PC-9 (cell line): ENCODE measurements at regions not wholly inside any gene's neighbourhood (a gene's known extent, or its start where the extent isn't known, plus 50 kb on each side); places are given as distances from the start of the nearest gene placed in this dataset.

Experiments used
- BruUV-seq: library from RNA; stranded (reverse); fragments of 400-500 nt; replicated peaks from 2 replicates; lab custom pipeline; 2021; lab: Mats Ljungman, UMichigan
- CTCF ChIA-PET: fragments of 300-600 bp; sonication (Branson Sonifier 250); formaldehyde crosslinking; loops from one replicate; lab custom pipeline; 2022; ENCODE audit warnings: antibody characterized with exemption; lab: Charles Lee
- POLR2A ChIA-PET: fragments of 300-600 bp; sonication (Branson Sonifier 250); formaldehyde crosslinking; loops from one replicate; lab custom pipeline; 2022; ENCODE audit warnings: antibody characterized with exemption; ENCODE audit not compliant: unreplicated experiment; lab: Charles Lee
- DNase-seq, 2 experiments: peaks; one replicate each; pipeline versions ENCODE4 v3.0.0 to v3.0.0-alpha.2; 2015 to 2022; ENCODE audit warnings: mixed read lengths in 1 of 2
- H2AFZ ChIP-seq: fragments of 200-600 bp; sonication (generic); 2 replicates; pipeline ENCODE4 v1.8.1; 2017; ENCODE audit warnings: antibody characterized with exemption
- H3F3A ChIP-seq: fragments of 200-600 bp; sonication (generic); 2 replicates; pipeline ENCODE4 v1.8.1; 2017; ENCODE audit warnings: antibody characterized with exemption, mild to moderate bottlenecking, low read depth; ENCODE audit not compliant: insufficient read depth
- H3K27ac ChIP-seq: fragments of 200-600 bp; sonication (generic); 2 replicates; pipeline ENCODE4 v1.6.1; 2016; ENCODE audit warnings: mixed run types
- H3K27me3 ChIP-seq: fragments of 200-600 bp; sonication (generic); 2 replicates; pipeline ENCODE4 v1.6.1; 2016; ENCODE audit warnings: low read depth, mixed run types; ENCODE audit not compliant: insufficient read depth
- H3K36me3 ChIP-seq: fragments of 200-600 bp; sonication (generic); 2 replicates; pipeline ENCODE4 v1.6.1; 2016; ENCODE audit warnings: low read depth, mixed run types
- H3K4me1 ChIP-seq: fragments of 200-600 bp; sonication (generic); replicated peaks from 2 replicates; pipeline ENCODE4 v1.6.1; 2016; ENCODE audit warnings: mixed run types; ENCODE audit not compliant: insufficient read depth
- H3K4me2 ChIP-seq: fragments of 200-600 bp; sonication (generic); 2 replicates; pipeline ENCODE4 v1.6.1; 2017; ENCODE audit warnings: mixed run types
- H3K4me3 ChIP-seq: fragments of 200-600 bp; sonication (generic); 2 replicates; pipeline ENCODE4 v1.6.1; 2016; ENCODE audit warnings: mixed run types
- H3K79me2 ChIP-seq: fragments of 200-600 bp; sonication (generic); 2 replicates; pipeline ENCODE4 v1.6.1; 2017; ENCODE audit warnings: low read depth, mixed run types
- H3K9me2 ChIP-seq: fragments of 200-600 bp; sonication (generic); 2 replicates; pipeline ENCODE4 v1.8.1; 2017; ENCODE audit warnings: mild to moderate bottlenecking; ENCODE audit not compliant: insufficient read depth
- H3K9me3 ChIP-seq: fragments of 200-600 bp; sonication (generic); 2 replicates; pipeline ENCODE4 v1.8.1; 2016; ENCODE audit warnings: low read depth; ENCODE audit not compliant: insufficient read depth
- H4K20me1 ChIP-seq: fragments of 200-600 bp; sonication (generic); 2 replicates; pipeline ENCODE4 v1.8.1; 2017; ENCODE audit not compliant: insufficient read depth
- EZH2 ChIP-seq: fragments of 200-600 bp; sonication (generic); IDR thresholded peaks from 2 replicates; pipeline ENCODE4 v1.8.0; 2017; ENCODE audit warnings: antibody characterized with exemption, low read depth
- intact Hi-C: fragments of 100-400 bp; cut with micrococcal nuclease; formaldehyde crosslinking; loops from one replicate; pipeline ENCODE4 v1.10.0; 2022; ENCODE audit not compliant: unreplicated experiment
- TF ChIP-seq, protein P1 (sequence below): fragments of 200-600 bp; sonication (generic); conservative IDR thresholded peaks from 2 replicates; pipeline ENCODE4 v1.6.1; 2017; ENCODE audit warnings: mixed run types, antibody characterized with exemption, mild to moderate bottlenecking, moderate library complexity

DNA sequence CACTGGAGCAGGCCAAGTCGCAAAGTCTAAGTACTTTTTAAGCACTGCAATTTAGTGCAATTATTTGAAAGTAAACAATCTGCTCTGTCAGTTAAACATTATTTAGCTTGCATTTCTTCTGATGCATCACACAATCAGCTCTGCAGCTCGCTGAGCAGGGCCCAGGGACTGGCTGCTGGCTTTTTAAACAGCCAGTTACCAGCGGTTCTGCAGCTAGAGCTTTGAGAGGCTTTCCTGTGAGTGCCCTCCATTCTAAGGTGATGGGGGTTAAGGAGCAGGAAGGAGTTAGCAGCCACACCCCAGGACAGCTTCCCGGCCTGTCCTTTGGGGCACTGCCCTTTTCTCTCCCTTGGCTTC, 154.3 kb downstream of the SALL1 start:
- H4K20me1 ChIP-seq: no peaks in the 10 kb centered on the region
- H3K4me1 ChIP-seq: no peaks in the 10 kb centered on the region
- no TSS peak for BruUV-seq
- H3K4me2 ChIP-seq: no peak overlapping the region
- no peak overlapping the region for H2AFZ ChIP-seq
- H3K27me3 ChIP-seq: peaks cover 62% of the 10 kb centered on the region
- no peaks in the 10 kb centered on the region for H3K36me3 ChIP-seq
- CTCF ChIA-PET: no interaction called here
- H3K9me2 ChIP-seq: no peaks in the 10 kb centered on the region
- no peak overlapping the region for H3K4me3 ChIP-seq
- H3K9me3 ChIP-seq: no peaks in the 10 kb centered on the region
- DNase-seq: no peak
- intact Hi-C loops: no loop called here
- H3F3A ChIP-seq: no peaks in the 10 kb centered on the region
- POLR2A ChIA-PET: no interaction called here
- no peaks in the 10 kb centered on the region for H3K79me2 ChIP-seq
- TF ChIP-seq EZH2: no peak
- TF ChIP-seq, protein P1, sequence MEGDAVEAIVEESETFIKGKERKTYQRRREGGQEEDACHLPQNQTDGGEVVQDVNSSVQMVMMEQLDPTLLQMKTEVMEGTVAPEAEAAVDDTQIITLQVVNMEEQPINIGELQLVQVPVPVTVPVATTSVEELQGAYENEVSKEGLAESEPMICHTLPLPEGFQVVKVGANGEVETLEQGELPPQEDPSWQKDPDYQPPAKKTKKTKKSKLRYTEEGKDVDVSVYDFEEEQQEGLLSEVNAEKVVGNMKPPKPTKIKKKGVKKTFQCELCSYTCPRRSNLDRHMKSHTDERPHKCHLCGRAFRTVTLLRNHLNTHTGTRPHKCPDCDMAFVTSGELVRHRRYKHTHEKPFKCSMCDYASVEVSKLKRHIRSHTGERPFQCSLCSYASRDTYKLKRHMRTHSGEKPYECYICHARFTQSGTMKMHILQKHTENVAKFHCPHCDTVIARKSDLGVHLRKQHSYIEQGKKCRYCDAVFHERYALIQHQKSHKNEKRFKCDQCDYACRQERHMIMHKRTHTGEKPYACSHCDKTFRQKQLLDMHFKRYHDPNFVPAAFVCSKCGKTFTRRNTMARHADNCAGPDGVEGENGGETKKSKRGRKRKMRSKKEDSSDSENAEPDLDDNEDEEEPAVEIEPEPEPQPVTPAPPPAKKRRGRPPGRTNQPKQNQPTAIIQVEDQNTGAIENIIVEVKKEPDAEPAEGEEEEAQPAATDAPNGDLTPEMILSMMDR: no peak
- H3K27ac ChIP-seq: no peak overlapping the region

DNA sequence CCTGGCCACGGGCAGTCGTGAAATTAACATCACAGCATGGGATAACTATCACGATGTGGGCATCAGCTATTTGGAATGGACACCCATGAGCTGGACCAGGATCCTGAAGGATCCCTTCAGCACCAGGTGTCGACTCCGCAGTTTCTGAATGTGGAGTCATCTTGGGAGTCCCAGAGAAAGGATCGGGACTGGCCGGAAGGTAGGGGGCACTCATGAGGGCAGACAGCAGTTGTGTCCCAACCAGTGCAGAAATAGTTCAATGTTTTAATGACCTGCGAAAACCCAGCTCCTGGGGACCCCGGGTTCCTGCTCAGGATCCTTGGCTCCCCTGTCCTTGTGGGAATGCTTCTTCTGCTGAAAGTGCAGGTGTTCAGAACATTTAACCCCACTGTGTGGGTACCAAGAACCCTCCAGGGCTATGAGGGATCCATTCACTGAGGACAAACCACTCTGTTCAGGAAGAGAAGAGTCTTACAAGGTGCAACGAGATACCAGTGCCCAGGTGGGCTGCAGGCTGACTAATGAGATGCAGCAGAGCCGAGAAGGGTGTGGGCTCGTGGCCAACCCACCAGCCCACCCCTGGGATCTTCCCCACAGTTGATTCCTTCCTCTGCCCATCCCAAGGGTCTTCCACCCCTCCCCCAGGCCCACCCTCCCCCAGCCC, 154.8 kb downstream of the SALL1 start:
- no peaks in the 10 kb centered on the region for H3K36me3 ChIP-seq
- H3K79me2 ChIP-seq: no peaks in the 10 kb centered on the region
- H3K4me3 ChIP-seq: no peak overlapping the region
- no peak overlapping the region for H2AFZ ChIP-seq
- ChIA-PET POLR2A (no interaction called here), CTCF (no interaction called here)
- H3K27me3 ChIP-seq: peaks cover 67% of the 10 kb centered on the region
- no peaks in the 10 kb centered on the region for H3K9me3 ChIP-seq
- H3K27ac ChIP-seq: no peak overlapping the region
- TF ChIP-seq, protein P1: no peak
- TF ChIP-seq EZH2: no peak
- no peaks in the 10 kb centered on the region for H3K9me2 ChIP-seq
- DNase-seq: no peak
- no peaks in the 10 kb centered on the region for H3F3A ChIP-seq
- H4K20me1 ChIP-seq: no peaks in the 10 kb centered on the region
- BruUV-seq: no TSS peak
- H3K4me1 ChIP-seq: no peaks in the 10 kb centered on the region
- no peak overlapping the region for H3K4me2 ChIP-seq
- intact Hi-C loops: no loop called here

DNA sequence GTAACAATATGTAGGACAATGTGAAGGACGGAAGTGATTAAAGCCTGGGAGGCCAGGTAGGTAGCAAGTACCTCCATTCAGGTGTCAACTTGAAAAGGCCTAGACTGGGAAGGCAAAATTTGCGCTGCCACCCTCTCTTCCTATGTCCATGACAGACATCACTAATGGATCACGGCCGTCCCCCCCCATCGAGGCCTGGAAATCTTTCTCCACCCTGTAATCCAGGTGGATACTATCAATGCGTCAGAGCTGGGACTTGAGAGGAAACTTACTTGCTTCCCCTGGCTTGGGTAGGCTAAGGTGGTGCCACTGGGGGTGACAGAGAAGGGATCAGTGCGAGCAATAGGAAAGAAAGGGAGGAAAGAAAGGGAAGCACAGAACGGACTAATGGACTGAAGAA, 156.1 kb downstream of the SALL1 start:
- no peak overlapping the region for H3K4me2 ChIP-seq
- H3K9me2 ChIP-seq: no peaks in the 10 kb centered on the region
- H3F3A ChIP-seq: no peaks in the 10 kb centered on the region
- ChIA-PET CTCF (no interaction called here), POLR2A (no interaction called here)
- H3K36me3 ChIP-seq: no peaks in the 10 kb centered on the region
- no peaks in the 10 kb centered on the region for H3K9me3 ChIP-seq
- TF ChIP-seq, protein P1: no peak
- TF ChIP-seq EZH2: no peak
- no peaks in the 10 kb centered on the region for H3K79me2 ChIP-seq
- intact Hi-C loops: no loop called here
- no peak overlapping the region for H2AFZ ChIP-seq
- no peak for DNase-seq
- peaks cover 73% of the 10 kb centered on the region for H3K27me3 ChIP-seq
- no peak overlapping the region for H3K4me3 ChIP-seq
- no peaks in the 10 kb centered on the region for H4K20me1 ChIP-seq
- H3K27ac ChIP-seq: no peak overlapping the region
- no TSS peak for BruUV-seq
- H3K4me1 ChIP-seq: no peaks in the 10 kb centered on the region
